ENCODE measurements at regions not wholly inside any gene's neighbourhood (a gene's known extent, or its start where the extent isn't known, plus 50 kb on each side); places are given as distances from the start of the nearest gene placed in this dataset.

DNA sequence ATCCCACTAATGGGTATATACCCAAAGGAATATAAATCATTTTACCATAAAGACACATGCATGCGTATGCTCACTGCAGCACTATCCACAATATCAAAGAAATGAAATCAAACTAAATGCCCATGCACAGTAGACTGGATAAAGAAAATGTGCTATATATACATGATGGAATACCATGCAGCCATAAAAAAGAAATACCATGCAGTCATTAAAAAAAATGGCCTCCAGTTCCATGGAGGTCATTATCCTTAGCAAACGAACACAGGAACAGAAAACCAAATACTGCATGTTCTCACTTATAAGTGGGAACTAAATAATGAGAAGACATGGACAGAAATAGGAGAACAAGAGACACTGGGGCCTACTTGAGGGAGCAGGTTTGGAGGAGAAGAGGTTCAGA lies 53.6 kb upstream of the SERTAD2 start:
- TF ChIP-seq, protein P1, sequence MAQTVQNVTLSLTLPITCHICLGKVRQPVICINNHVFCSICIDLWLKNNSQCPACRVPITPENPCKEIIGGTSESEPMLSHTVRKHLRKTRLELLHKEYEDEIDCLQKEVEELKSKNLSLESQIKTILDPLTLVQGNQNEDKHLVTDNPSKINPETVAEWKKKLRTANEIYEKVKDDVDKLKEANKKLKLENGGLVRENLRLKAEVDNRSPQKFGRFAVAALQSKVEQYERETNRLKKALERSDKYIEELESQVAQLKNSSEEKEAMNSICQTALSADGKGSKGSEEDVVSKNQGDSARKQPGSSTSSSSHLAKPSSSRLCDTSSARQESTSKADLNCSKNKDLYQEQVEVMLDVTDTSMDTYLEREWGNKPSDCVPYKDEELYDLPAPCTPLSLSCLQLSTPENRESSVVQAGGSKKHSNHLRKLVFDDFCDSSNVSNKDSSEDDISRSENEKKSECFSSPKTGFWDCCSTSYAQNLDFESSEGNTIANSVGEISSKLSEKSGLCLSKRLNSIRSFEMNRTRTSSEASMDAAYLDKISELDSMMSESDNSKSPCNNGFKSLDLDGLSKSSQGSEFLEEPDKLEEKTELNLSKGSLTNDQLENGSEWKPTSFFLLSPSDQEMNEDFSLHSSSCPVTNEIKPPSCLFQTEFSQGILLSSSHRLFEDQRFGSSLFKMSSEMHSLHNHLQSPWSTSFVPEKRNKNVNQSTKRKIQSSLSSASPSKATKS (CRISPR knock-in tag; IDR thresholded peaks at IDR 0.05) = no peak
- no peak for TF ChIP-seq ZNF317 (CRISPR knock-in tag; IDR thresholded peaks at IDR 0.05)
- no peak for TF ChIP-seq HDAC6 (IDR thresholded peaks at IDR 0.05; ENCODE audit: low read depth, low read length)
- no peak for TF ChIP-seq MED1 (CRISPR knock-in tag; IDR thresholded peaks at IDR 0.05)
- TF ChIP-seq AGO1 (IDR thresholded peaks at IDR 0.05; ENCODE audit: low read depth, low read length, poor library complexity, severe bottlenecking) = no peak

Data from HepG2 (cell line).